ENCODE measurements at regions not wholly inside any gene's neighbourhood (a gene's known extent, or its start where the extent isn't known, plus 50 kb on each side); places are given as distances from the start of the nearest gene placed in this dataset.

- TF ChIP-seq CTCF (IDR thresholded peaks at IDR 0.05) (no peak), POLR2A (IDR thresholded peaks at IDR 0.05) (no peak), EP300 (IDR thresholded peaks at IDR 0.05) (no peak)
Observed at GRCh38 chr7:156384706-156385105, 255.9 kb upstream of the RNF32 start.

Data from ovary (tissue), 3 donors.